Tibial nerve (tissue), 3 donors: ENCODE measurements at regions not wholly inside any gene's neighbourhood (a gene's known extent, or its start where the extent isn't known, plus 50 kb on each side); places are given as distances from the start of the nearest gene placed in this dataset.

Source experiments
- POLR2A ChIP-seq, 2 donors: fragments of 450-650 bp; IDR thresholded peaks; one replicate each; pipeline ENCODE4 v1.6.1; 2017; ENCODE audit warnings: antibody characterized with exemption in 2 of 2, mild to moderate bottlenecking in 2 of 2, moderate library complexity in 2 of 2
- TF ChIP-seq, protein P1 (sequence below), 5 experiments: fragments of 200-600 bp in 3 of 5; fragments of 450-650 bp in 2 of 5; sonication (generic) in 3 of 5; IDR thresholded peaks; one replicate each; pipeline ENCODE4 v1.5.1; 2016 to 2019; ENCODE audit warnings: antibody characterized with exemption in 5 of 5, mild to moderate bottlenecking in 3 of 5, moderate library complexity in 2 of 5

GRCh38 chr4:136495076-136495475 lies 1037.2 kb downstream of the PCDH18 start:
- TF ChIP-seq POLR2A (IDR thresholded peaks at IDR 0.05): no peak
- TF ChIP-seq, protein P1, sequence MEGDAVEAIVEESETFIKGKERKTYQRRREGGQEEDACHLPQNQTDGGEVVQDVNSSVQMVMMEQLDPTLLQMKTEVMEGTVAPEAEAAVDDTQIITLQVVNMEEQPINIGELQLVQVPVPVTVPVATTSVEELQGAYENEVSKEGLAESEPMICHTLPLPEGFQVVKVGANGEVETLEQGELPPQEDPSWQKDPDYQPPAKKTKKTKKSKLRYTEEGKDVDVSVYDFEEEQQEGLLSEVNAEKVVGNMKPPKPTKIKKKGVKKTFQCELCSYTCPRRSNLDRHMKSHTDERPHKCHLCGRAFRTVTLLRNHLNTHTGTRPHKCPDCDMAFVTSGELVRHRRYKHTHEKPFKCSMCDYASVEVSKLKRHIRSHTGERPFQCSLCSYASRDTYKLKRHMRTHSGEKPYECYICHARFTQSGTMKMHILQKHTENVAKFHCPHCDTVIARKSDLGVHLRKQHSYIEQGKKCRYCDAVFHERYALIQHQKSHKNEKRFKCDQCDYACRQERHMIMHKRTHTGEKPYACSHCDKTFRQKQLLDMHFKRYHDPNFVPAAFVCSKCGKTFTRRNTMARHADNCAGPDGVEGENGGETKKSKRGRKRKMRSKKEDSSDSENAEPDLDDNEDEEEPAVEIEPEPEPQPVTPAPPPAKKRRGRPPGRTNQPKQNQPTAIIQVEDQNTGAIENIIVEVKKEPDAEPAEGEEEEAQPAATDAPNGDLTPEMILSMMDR (IDR thresholded peaks at IDR 0.05): no peak
